HG03196 (cell line): ENCODE measurements at regions not wholly inside any gene's neighbourhood (a gene's known extent, or its start where the extent isn't known, plus 50 kb on each side); places are given as distances from the start of the nearest gene placed in this dataset.

Experiments used
- ATAC-seq: cut with Tn5 transposase; IDR thresholded peaks from one replicate; pipeline ENCODE4 v1.9.1; 2021; ENCODE audit not compliant: unreplicated experiment

DNA sequence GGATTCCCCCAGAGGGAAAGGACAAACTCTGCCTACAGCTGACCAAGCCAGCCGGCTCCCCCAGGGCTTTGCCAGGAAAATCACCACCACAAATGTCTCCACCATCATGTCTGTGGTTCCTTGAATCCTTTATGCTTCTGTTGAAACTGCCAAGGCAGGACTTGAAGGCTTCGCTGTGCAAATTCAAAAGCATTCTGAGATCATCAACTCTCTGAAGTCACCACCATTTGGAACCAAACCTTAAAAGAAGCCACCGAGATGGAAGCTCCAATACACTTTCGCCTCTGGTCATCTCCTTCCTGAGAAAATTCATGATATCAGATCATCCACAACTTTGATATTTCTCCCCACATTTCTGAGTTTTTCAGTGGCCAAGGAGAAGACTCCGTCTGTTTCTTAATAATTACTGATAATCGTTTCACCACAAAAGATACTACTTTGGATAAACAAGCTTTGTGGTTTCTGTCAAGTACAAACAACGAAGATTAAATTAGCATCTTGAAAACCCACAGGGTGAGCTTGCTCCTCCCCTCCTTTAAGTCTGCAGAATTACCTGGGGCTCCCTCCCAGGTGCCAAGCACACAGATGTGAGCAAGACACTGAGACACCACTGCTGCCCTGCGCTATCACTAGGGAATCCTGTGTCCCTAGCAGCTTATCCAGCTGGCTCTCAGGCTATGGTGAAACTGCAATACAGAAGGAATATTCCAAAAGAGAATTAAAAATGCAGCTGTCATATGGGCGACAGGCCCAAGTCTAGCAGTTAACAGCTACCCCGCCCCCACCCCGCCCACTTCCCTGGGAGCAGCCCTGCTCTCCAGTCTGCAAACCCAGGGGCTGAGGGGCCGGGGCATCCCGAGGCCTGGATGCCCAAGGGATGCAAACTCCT lies 125.0 kb upstream of the TBL1X start:
- ATAC-seq = no peak

DNA sequence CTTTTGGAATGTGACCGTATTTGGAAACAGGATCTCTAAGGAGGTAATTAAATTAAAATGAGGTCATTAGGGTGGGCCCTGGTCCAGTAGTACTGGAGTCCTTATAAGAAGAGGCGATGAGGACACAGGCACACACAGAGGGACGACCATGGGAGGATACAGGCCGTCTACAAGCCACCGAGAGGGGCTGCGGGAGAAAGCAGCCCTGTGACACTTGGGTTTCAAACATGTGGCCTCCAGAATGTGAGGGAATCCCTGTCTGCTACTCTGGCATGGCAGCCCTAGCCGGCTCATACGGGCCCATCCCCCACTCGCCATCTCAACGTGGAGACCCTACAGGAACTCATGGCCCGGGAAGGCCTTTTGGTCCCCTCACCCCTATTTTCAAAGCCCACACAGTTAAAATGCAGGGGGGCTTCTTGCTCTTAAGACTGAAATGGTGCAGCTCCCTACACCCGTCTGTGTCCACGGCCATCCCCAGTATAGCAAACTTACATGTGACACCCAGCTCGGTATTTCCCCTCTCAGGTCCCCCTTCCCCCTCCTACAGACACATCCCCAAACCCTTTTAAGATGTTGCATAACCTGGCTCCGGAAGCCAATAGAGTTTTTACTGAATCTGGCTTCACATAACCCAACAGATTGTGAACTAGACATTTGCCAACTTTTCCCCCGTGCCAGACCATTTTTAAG lies 124.1 kb upstream of the TBL1X start:
- peak; percentile 46 for ATAC-seq

DNA sequence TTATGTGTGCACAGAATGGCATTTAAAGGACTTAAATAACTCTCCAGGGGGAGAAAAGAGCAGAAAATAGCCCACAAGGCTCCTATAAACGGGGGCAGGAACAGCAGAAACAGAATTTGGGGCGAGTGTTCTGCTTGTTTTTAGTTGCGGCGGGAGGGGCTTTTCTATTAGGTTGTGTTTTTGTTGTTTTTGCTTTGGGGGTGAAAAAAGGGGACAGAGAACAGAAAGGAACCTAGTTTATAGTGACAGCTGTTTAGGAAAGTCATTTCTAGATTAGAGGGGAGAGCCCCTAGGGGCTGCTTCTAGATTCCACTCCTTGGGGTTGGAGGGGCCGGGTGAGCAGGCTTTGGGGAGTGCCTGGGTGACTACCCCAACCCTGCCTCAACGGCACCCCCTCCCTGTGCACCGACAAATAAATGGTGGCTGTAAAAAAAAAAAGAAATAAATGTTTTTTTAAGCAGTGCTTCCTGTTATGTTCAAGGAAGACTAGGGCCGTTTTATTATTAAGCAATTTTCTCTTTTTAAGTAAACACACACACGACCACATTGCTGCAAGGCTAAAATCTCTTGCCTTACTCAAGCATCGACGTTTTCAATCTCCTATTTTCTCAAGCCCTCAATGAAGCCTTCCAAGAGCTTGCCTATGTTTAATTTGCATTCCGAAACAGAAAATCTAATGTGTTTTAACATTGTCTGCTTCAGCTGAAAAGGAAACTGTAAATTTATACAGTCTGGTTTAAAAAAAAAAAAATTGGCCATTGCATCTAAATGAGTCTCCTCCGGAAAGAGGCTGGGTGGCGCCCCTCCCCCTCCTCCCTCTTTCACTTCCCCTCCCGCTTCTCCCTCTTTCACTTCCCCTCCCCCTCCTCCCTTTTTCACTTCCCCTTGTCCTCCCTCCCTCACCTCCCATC lies 123.3 kb upstream of the TBL1X start:
- peak; percentile 76 for ATAC-seq

DNA sequence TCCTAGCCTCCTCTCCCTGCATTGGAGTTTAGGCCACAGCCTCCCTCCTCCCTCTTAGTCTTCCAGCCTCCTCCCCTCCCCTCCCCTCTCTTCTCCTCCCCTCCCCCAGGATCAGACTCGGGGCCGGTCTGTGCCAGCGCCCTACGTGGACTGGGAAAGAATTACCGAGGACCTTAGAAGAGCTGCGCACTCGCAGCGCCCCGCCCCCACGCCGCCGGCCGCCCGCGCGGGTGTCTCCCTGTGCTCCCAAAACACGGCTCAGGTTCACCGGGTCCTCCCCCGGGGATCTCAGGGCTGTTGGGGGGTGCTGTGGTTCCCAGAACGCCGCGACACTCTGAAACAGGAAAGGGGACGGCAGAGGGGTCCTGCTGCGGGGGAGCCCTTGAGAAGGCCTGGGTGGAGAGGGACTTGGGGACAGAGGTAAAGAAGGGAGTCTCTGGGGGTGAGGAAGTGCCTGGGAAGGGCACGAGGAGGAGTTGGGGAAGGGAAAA lies 122.3 kb upstream of the TBL1X start:
- no peak for ATAC-seq

DNA sequence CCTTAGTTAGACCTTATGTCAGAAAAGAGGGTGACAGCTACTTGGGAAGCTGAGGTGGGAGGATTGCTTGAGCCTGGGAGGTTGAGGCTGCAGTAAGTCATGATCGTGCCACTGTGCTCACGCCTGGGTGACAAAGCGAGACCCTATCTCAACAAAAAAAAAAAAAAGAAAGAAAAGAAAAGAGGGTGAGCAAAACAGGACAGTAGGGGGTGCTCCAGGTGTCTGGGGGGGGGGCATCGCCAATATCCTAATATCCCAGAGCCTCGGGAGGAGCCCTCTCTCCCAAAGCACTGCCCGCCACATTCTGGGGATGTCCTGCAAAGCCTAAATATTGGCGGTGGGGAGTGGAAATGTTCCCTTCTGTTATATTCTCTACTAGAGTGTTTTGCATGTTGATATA lies 120.9 kb upstream of the TBL1X start:
- no peak for ATAC-seq

DNA sequence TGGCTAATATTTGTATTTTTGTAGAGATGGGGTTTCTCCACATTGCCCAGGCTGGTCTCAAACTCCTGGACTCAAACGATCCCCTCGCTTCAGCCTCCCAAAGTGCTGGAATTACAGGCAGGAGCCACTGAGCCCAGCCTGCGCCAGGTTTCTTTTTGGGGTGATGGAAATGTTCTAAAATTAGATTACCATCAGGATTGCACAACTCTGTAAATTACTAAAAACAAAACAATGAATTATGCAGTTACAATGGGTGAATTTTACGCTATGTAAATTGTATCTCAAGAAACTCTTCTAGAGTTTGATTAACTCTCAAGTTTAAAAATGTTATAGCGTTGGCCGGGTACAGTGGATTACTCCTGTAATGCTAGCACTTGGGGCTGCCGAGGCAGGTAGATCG lies 118.9 kb upstream of the TBL1X start:
- no peak for ATAC-seq

DNA sequence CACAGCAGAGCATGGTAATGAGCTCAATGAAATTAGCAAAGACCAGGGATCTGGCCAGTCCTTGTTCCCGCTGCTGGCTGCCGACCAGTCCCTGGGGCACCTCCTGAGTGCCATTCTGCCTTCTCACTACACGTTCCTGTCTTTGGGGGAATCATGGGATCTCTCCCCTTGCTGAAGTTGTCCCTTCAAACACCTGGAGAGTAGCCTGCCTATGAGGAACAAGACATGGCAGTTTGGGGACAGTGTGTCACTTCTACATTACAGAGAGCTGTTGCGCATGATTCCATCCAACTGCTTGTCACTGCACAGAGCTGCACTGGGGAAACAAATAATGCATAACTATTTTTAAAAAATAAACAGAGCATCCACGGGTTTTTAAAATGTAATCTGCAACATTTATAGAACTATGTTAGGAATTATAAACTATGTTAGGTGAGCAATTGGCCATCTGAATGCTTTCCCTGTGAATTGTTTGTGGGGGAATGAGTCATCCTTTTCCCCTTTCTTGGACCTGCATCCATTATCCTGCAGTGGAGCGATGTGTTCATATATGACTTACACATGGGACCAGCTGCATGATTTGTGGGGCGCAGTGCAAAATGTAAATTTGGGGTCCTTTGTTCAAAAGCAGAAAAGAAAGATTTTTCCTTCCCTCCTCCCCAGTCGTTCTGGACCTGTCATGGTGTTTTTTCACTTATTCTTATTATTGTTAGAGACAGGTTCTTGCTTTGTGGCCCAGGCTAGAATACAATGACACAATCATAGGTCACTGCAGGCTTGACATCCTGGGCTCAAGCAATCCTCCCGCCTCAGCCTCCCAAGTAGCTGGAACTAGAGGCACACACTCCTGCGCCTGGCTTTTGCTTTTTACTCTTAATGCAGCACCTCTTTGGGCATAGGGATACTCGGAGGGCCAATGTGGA lies 115.0 kb upstream of the TBL1X start:
- ATAC-seq = no peak

DNA sequence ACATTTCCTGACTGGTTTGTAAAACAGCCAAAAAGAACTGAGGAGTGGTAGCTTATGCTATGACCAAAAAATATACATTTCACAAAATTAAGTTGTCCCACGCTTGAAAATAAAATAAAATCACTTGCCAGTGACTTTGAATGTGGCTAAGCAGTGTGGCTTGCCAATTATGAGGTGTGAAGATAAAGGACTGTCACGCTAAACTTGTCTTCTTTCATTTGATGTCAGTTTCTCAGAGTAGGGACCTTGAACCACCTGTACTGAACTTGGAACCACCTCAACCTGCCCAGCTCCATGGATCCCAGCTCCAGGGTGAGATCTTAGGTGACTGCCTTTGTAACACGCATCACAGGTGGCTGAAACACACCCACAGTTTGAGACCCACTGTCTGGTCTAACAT lies 113.7 kb upstream of the TBL1X start:
- ATAC-seq = no peak

DNA sequence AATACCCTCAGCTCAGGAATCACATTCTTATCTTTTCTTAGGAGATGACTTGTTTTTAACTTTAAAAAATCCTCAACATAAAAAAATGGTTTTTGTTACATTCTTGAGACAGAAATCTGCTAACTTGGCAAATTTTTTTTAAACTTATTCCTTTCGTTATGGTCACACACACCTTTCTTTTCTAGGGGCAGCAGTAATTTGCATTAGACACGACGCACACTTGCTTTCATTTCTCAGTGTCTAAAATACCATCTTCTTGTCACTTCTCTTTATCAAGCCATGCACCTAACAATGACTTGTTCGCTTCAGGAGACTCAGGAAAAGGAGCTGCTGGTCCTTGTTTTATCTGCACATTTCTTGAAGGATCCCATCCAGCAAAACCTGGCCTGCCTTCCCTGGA lies 112.6 kb upstream of the TBL1X start:
- peak; percentile 49 for ATAC-seq

DNA sequence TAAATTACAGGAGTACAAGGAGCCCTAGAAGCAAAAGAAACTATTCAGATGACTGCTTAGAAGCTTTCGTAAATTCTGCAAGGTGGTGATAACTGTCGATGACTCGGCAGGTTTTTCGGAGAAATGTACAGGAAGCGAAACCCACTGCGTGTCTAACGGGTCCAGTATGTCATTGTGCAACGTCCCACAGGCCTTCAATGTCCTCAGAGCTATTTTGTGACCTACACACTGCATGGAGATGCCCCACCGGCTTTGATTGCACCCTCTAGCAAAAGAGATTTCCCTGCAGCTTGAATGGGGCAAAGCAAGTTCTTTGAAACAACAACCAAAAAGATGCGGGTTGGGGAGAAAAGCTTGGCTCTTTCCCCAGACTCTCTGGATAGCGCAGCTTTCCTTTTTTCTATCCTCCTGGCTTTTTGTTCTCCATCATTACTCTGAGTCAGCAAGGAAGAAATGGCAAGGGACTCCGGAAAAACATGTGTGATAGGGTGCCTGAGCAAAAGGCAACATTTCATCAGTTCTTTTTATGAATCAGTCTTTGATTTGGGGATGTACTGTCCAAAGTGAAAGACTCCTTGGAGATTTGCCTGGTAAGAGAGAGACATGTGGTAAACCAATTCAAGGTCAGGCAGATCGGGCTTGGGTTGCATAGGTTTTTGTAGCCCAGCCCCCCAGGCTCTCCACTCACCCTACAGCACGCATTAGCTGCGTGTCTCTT lies 112.0 kb upstream of the TBL1X start:
- peak; percentile 76 for ATAC-seq

DNA sequence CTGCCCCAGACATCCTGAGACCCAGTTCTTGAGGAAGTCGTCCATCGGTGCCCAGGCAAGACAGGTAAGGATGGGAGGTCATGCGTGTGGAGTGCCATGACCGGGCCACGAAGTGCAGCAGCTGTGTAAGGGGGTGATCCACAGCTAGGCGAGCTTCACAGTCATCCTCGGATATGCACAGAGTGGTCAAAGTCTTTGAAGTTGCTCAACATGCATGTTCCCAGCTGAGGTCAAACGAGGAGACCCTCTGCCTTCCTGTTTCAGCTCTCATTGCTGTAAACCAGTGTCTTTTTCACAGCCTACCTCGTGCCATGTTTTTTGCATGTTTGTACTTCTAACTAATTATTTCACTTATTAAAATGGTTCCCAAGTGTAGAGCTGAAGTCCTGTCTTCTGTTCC lies 109.9 kb upstream of the TBL1X start:
- ATAC-seq = no peak

DNA sequence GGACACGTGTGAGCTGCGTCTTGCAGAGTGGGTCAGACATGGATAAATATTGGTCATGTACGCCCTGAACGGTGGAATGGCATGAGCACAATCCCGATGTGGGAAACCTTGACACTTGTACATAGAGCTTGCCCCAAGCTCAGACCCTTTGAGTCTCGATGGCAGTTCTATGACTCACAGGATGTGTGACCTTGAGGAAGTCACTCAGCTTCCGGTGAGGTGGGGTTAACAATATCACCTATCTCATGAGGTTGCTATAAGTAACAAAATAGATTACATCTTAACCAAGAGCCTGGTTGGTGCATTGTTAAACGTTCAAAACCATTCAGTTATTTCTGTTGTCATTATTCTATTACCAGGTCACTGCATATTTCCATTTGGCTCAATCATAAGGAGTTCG lies 109.1 kb upstream of the TBL1X start:
- ATAC-seq = no peak

DNA sequence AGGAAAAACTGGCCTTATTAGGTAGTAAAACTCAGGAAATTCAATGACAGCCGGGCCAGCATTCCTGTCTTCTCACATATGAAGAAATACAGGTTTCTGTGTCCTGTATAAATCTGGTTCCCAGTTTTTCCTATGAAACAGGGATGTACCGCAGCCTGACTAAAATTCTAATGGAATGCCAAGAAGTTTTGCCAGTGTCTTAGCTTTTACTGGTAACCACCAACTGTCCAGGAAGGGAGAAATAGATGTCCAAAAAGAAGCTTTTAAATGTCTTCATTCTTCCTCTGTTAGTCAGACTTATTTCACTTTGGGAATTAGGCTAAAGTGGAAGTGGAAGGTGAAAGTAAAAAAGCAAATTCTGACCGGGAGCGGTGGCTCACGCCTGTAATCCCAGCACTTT lies 108.0 kb upstream of the TBL1X start:
- no peak for ATAC-seq

DNA sequence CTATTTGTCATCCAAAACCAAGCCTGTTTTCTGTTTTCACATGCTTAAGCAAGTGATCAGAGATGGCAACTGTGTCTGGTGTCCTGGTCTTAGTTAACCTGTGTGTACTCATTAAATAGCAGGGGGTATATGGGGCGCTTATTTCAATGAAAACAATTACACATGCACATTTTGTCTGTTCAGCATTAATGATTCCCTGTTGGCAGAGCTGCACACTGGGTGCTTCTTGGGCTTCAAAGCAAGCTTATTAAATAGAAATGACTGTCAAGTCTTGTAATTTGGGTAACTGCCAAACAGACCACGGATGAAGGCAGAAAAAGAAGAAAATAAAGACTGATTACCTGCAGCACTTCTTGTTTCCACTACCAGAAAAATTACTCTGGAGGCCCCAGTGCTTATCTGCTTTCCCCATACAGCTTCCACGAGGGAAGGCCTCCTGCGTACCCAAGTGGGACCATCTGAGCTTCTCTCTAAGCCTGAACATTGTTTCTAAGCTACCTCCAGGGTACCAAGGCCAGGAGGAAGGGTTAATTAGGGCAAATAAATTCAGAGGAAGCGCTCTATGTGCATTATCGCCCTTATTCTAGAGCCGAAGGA lies 107.2 kb upstream of the TBL1X start:
- no peak for ATAC-seq

DNA sequence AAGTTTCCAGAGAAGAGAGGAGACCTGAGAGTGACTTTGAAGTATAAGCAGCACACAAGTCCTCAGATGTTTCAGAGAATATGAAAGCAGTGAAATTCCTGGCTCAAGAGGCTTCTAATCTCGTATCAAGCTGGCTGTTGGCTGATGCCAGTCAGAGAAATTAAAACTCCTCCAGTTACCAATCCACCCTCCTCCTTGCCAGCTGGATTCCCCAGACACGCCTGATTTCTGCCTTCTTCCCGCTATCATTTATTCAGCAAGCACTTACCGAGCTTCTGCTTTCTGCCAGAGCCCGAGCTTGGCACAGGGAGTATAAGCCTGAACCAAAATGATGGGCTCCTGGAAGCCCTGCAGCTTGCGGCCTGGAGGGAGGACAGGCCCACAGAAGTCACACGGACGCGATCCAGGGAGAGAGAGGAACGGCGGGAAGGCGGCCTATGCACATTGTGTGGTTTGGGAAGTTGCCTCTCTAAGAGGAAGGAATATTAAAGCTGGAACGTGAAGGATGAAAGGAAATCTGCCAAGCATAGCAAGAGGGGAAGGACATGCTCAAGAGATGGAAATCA lies 102.4 kb upstream of the TBL1X start:
- no peak for ATAC-seq

DNA sequence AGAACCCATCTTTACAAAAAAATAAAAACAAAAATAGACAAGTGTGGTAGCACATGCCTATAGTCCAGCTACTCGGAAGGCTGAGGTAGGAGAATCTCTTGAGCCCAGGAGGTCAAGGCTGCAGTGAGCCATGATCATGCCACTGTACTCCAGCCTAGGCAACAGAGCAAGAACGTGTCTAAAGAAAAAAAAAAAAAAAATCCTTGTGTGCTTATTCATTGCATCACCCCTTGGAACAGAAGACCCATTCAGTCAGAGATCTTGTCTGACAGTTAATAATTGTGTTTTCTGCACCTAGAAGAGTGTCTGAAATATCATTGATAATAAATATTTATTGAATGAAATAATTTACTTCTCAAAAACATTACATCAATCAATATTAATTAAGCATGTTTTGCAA lies 97.4 kb upstream of the TBL1X start:
- ATAC-seq = no peak

DNA sequence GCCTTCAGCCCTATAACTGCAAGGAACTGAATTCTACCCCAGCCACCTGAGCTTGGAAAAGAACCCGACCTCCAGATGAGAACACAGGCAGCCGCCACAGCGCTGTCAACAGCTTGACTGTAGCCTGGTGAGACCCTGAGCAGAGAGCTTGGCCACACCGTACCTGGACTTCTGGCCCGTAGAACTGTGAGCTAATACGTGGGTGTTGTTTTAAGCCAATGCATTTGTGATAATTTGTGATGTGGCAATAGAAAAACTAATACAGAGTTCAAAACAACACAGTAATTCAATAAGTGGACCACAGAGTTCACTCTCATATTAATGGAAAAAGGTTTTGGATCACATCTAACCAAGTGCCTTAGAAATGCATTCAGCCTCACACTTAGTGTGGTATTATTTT lies 96.6 kb upstream of the TBL1X start:
- no peak for ATAC-seq

DNA sequence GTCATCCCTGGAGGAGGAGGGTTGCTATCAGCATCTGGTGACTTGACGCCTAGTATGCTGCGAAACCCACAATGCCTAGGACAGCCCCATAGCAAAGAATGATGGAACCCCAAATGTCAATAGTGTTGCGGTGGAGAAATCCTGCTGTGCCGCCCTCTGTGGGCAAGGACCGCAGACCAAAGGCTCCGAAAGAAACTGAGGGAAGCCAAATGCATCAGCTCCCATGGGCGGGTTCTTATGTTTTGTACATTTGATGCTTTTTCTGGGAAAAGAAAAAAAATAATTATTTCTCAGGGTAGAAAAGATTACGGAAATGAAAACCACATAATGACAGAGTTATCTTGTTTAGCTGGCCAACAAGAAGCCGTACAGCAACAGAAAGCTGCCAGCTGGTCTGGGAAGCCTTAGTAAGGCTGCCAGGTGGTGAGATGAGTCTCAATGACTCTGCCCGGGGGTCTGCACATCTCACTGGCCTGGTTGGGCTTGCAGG lies 95.0 kb upstream of the TBL1X start:
- ATAC-seq = no peak

DNA sequence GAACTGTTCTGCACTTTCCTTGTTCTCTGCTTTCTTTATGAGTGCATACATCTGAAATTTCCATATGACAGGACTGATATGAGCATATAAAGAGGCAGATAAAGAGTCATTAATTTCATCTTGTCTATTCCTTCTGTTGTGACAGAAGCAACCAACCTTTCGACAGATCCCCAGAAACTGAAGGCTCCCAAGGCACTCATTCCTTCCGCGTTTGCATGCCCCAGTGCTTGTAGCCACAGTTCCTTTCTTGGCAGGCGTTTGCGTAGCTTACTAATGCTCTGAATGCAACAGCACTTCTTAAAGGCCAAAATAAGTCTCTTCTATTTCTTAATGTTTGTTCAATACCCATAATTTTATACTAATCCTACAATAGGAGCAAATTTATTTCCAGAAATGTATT lies 94.0 kb upstream of the TBL1X start:
- ATAC-seq = no peak
